Right hindlimb (tissue), 1 donor: ENCODE measurements at regions not wholly inside any gene's neighbourhood (a gene's known extent, or its start where the extent isn't known, plus 50 kb on each side); places are given as distances from the start of the nearest gene placed in this dataset.

Experiments used
- DNase-seq: peaks from one replicate; pipeline ENCODE4 v3.0.0-alpha.2; 2018

GRCh38 chr5:3359642-3360041 is 236.0 kb upstream of the IRX1 start:
- DNase-seq, result no peak

DNA sequence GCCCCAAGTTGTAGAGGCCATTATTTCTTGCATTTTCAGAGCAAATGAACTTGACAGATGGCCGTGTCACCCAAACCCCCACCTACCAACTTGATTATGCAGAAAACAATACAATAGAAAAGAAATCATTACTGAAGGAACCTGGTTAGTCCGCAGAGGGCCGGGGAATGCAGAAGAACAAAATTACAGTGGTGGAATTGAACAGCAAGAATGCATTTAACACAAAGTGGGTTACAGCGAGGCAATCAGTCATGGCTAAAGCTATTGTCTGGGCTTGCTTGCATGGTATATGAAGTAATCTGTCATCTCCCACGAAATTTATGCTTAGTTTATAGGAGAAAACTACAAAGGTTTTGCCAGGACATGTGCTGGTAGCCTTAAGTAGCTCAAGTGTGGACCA is 238.3 kb upstream of the IRX1 start:
- no peak for DNase-seq

GRCh38 chr5:3356016-3356415 is 239.6 kb upstream of the IRX1 start:
- no peak for DNase-seq

DNA sequence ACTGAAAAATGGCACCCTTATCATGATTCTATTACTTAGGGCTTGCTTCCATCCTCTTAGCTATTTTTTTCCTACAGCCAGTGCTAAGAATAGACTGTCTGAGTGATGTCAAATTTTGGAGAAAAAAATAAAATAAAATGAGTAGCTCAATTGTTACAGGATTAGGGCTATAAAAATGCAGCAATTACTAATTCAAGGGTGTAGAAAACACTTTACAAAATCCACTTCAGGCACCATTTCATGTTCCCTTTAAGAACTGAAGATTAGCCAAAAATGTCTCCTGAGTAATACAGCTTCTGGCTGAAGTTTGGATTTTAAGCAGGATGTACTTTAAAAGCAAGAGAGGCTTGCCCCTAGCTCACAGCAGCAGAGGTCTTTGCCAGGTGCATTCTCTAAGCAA is 240.5 kb upstream of the IRX1 start:
- DNase-seq, result no peak

DNA sequence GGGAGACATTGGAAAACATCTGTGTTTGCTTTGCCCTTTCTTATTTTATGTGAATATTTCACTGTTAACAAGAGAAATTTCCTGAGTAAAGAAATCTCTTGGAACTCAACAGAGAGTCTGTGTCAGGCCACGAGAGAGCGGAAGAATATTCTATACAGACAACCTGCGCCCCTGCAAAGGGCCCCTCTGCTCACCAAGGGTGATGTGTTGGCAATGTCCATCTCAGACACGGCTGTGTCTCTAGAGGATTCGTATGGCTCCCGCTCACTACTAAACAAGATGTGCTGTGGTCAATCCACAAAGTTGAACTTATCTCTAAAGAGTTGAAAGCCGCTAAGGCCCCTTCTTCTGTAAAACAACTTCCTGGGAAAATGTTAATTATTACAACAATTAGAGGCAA is 241.0 kb upstream of the IRX1 start:
- DNase-seq, result no peak

- DNase-seq, result no peak
These were observed 242.1 kb upstream of the IRX1 start for GRCh38 chr5:3353561-3353960.

GRCh38 chr5:3352711-3353110 is 242.9 kb upstream of the IRX1 start:
- DNase-seq, result no peak

- no peak for DNase-seq
These were observed 243.8 kb upstream of the IRX1 start for GRCh38 chr5:3351581-3352442.

GRCh38 chr5:3350781-3351180 is 244.9 kb upstream of the IRX1 start:
- no peak for DNase-seq

DNA sequence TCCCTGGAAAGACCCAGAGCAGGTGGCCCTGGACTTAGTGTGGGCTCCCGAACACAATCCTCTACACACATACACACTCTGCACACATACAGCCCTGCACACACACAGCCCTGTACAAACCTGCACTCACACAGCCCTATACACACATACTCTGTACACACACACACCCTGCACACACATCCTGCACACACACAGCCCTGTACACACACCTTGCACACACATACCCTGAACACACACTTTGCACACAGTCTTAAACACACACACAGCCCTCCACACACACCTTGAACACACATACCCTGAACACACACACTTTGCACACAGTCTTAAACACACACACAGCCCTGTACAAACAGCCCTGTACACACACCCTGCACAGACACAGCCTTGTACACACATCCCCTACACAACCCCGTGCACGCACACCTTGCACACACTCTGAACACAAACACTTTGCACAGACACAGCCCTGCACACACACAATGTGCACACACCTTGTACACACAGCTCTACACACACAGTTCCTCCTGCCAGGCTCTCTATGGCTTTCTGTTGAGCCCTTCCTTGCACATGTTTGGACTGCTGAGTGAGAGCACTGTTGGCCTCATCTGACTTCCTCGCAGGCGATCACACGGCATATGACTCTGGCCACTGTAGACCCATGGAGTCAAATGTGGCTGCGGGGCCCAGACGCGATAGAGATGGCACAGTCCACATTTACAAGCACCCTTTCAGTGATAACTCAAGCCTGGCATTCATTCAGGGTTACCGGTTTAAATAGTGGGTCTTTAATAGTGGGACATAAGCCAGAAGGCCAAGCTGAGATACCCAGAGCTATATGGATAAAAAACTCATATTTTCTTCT is 245.7 kb upstream of the IRX1 start:
- no peak for DNase-seq

- DNase-seq, result no peak
These were observed 246.8 kb upstream of the IRX1 start for GRCh38 chr5:3348576-3349535.

DNA sequence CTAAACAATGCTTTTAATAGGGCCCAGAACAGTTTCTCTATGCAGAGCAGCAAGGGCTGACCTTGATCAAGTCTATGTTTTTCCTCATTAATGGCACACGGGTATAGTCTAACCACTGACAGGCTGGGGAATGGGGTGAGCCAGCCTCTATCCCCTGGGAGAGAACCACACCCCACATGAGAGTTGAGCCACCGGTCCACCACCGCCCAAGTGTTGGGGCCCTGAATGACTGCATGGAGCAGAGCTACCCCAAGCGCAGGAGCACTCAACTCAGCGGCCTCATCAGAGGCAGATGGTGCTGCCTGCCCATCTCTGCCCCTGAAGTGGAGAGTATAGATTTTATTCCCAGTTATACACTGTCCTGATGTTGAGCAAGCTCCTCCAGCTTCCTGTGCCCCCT is 247.9 kb upstream of the IRX1 start:
- no peak for DNase-seq

GRCh38 chr5:3346111-3346820 is 249.4 kb upstream of the IRX1 start:
- no peak for DNase-seq

GRCh38 chr5:3345195-3345594 is 250.4 kb upstream of the IRX1 start:
- no peak for DNase-seq

GRCh38 chr5:3344671-3345070 is 251.0 kb upstream of the IRX1 start:
- DNase-seq, result no peak

- no peak for DNase-seq
These were observed 251.7 kb upstream of the IRX1 start for GRCh38 chr5:3343911-3344310.

DNA sequence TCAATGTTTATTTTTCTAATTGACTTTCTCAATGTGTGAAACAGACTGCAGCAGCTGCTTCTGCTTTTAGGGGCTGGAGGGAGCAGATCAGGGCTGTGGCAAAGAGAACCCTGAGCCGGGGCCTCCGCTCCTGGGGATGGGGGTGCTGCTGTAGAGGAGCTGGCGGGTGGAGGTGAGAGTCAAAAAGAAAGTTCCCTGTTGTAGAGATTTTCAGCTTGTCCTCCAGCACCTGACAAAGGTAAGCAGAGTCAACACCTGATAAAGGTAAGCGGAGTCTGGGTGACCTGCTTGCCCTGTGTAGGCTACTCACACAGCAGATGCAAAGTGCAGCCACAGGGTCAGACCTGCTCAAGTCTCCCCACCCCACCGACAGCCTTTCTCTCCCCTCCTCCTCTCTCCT is 252.4 kb upstream of the IRX1 start:
- DNase-seq, result no peak

DNA sequence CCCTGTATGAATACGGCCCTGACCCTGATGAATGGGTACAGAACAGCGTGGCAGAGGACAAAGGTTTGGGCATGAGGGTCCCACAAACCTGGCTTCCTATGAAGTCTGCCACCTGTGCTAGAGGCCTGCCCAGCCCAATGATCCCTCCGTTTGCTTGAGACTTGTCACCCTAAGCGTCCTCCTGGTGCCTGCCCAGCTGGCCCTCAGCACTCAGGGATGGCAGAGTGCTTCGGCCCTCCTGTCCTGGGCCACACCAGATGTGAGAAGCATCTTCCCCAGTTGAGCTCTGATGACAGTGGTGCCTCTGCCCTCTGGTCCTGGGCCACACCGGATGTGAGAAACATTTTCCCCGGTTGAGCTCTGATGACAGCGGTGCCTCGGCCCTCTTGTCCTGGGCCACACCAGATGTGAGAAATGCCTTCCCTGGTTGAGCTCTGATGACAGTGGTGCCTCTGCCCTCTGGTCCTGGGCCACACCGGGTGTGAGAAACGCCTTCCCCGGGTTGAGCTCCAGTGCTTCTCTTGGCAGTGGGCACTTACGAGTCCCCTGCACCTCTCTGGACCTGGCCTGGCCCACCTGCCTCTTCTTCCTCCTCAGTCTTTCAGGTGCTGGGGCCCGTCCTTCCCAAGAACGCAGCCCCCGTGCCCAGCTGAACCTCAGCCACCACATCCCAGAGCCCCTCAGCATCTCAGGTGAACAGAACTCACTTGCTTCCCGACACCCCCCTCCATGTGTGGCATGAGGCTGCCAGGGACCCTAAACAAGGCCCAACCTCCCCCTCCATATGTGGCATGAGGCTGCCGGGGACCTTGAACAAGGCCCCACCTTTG is 253.1 kb upstream of the IRX1 start:
- no peak for DNase-seq

- DNase-seq, result no peak
These were observed 254.0 kb upstream of the IRX1 start for GRCh38 chr5:3341446-3342240.

- DNase-seq, result no peak
These were observed 255.2 kb upstream of the IRX1 start for GRCh38 chr5:3340471-3340870.

DNA sequence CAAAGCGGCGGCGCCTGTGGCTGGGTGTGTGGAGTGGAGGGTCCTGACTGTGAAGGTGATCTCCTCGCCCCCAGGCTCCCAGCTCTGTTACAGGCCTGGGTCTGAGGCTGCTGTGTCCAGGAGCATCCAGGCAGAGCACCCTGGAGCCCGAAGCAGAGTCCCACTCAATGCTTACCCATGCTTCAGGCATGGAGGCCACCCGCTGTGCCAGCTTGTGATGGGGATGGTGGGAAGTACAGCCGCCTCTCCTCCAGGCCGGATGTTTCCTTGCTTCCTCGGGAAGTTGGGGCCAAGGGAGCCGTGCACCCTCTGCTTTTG is 255.9 kb upstream of the IRX1 start:
- DNase-seq, result no peak
